ENCODE measurements at regions not wholly inside any gene's neighbourhood (a gene's known extent, or its start where the extent isn't known, plus 50 kb on each side); places are given as distances from the start of the nearest gene placed in this dataset.

DNA sequence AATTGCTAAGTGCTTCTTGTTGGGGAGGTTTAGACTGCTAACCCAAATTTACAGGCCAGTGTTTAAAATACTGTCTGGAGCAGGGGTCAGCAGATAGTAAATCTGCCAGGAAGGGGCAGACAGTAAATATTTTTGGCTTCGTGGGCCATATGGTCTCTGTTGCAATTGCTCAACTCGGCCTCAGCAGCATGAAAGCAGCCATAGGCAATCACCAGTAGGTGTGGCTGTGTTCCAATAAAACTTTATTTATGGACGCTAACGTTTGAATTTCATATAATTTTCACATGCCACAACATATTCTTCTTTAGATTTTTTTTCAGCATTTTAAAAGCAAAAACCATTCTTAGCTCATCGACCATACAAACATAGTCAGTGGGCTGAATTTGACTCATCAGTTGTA is 172.7 kb downstream of the BRINP2 start (continued):
- TF ChIP-seq ZBTB40 (IDR thresholded peaks at IDR 0.05) (no peak), ZBTB40 (CRISPR knock-in tag; IDR thresholded peaks at IDR 0.05) (peak; percentile 47; the same call in 1 of the 2 replicates), ZNF496 (CRISPR knock-in tag; IDR thresholded peaks at IDR 0.05; ENCODE audit: insufficient replicate concordance) (no peak), ZNF121 (CRISPR knock-in tag; IDR thresholded peaks at IDR 0.05) (no peak), ZHX1 (CRISPR knock-in tag; IDR thresholded peaks at IDR 0.05; ENCODE audit: low read depth) (no peak)

All from HepG2 (cell line).